ENCODE measurements at regions not wholly inside any gene's neighbourhood (a gene's known extent, or its start where the extent isn't known, plus 50 kb on each side); places are given as distances from the start of the nearest gene placed in this dataset.

- no peak overlapping the region for H3K4me3 ChIP-seq (ENCODE audit: control insufficient read depth, low read depth, low read length)
- TF ChIP-seq CTCF (IDR thresholded peaks at IDR 0.05; ENCODE audit: control insufficient read depth, insufficient read depth, low read depth, low read length, missing control alignments), result no peak
- DNase-seq (ENCODE audit: low read depth), result no peak
Measured at GRCh38 chr11:107182978-107183377, 164.7 kb upstream of the GUCY1A2 start.

- DNase-seq (ENCODE audit: low read depth), result no peak
- no peak overlapping the region for H3K4me3 ChIP-seq (ENCODE audit: control insufficient read depth, low read depth, low read length)
- no peak for TF ChIP-seq CTCF (IDR thresholded peaks at IDR 0.05; ENCODE audit: control insufficient read depth, insufficient read depth, low read depth, low read length, missing control alignments)
Measured at GRCh38 chr11:107180236-107180635, 162.0 kb upstream of the GUCY1A2 start.

GRCh38 chr11:107179829-107180228 is 161.6 kb upstream of the GUCY1A2 start:
- H3K4me3 ChIP-seq (ENCODE audit: control insufficient read depth, low read depth, low read length), result no peak overlapping the region
- DNase-seq (ENCODE audit: low read depth), result no peak
- TF ChIP-seq CTCF (IDR thresholded peaks at IDR 0.05; ENCODE audit: control insufficient read depth, insufficient read depth, low read depth, low read length, missing control alignments), result no peak

- H3K4me3 ChIP-seq (ENCODE audit: control insufficient read depth, low read depth, low read length), result no peak overlapping the region
- DNase-seq (ENCODE audit: low read depth), result no peak
- TF ChIP-seq CTCF (IDR thresholded peaks at IDR 0.05; ENCODE audit: control insufficient read depth, insufficient read depth, low read depth, low read length, missing control alignments), result no peak
Measured at GRCh38 chr11:107177106-107177477, 158.8 kb upstream of the GUCY1A2 start.

- no peak for DNase-seq (ENCODE audit: low read depth)
- no peak for TF ChIP-seq CTCF (IDR thresholded peaks at IDR 0.05; ENCODE audit: control insufficient read depth, insufficient read depth, low read depth, low read length, missing control alignments)
- H3K4me3 ChIP-seq (ENCODE audit: control insufficient read depth, low read depth, low read length), result no peak overlapping the region
Measured at GRCh38 chr11:107176148-107177105, 158.2 kb upstream of the GUCY1A2 start.

GRCh38 chr11:107174856-107175255 is 156.6 kb upstream of the GUCY1A2 start:
- no peak for DNase-seq (ENCODE audit: low read depth)
- no peak overlapping the region for H3K4me3 ChIP-seq (ENCODE audit: control insufficient read depth, low read depth, low read length)
- TF ChIP-seq CTCF (IDR thresholded peaks at IDR 0.05; ENCODE audit: control insufficient read depth, insufficient read depth, low read depth, low read length, missing control alignments), result no peak
